Transverse colon (tissue), 3 donors: ENCODE measurements at regions not wholly inside any gene's neighbourhood (a gene's known extent, or its start where the extent isn't known, plus 50 kb on each side); places are given as distances from the start of the nearest gene placed in this dataset.

ENCODE experiments used
- CTCF ChIP-seq, 5 experiments: fragments of 200-600 bp in 3 of 5; fragments of 450-650 bp in 2 of 5; sonication (generic) in 3 of 5; IDR thresholded peaks; 1 replicate in 2 of 5; 2 replicates in 3 of 5; pipeline ENCODE4 v1.5.1; 2016 to 2017; ENCODE audit warnings: antibody characterized with exemption in 5 of 5, inconsistent platforms in 3 of 5, mild to moderate bottlenecking in 2 of 5, moderate library complexity in 1 of 5
- POLR2A ChIP-seq: fragments of 450-650 bp; IDR thresholded peaks from one replicate; pipeline ENCODE4 v1.6.1; 2016; ENCODE audit warnings: antibody characterized with exemption, mild to moderate bottlenecking, moderate library complexity

- TF ChIP-seq POLR2A: no peak
- TF ChIP-seq CTCF (IDR thresholded peaks at IDR 0.05): no peak
Measured at GRCh38 chr18:1965541-1965940, 605.8 kb downstream of the METTL4 start.
